Smooth muscle cell of the brain vasculature (primary cell): ENCODE measurements at regions not wholly inside any gene's neighbourhood (a gene's known extent, or its start where the extent isn't known, plus 50 kb on each side); places are given as distances from the start of the nearest gene placed in this dataset.
A peak's percentile ranks its signal among the peaks of the same experiment; 100 is the strongest.

ENCODE experiments used
- DNase-seq: peaks from one replicate; pipeline ENCODE4 v3.0.0-alpha.2; 2012; ENCODE audit warnings: low read depth, low spot score

DNA sequence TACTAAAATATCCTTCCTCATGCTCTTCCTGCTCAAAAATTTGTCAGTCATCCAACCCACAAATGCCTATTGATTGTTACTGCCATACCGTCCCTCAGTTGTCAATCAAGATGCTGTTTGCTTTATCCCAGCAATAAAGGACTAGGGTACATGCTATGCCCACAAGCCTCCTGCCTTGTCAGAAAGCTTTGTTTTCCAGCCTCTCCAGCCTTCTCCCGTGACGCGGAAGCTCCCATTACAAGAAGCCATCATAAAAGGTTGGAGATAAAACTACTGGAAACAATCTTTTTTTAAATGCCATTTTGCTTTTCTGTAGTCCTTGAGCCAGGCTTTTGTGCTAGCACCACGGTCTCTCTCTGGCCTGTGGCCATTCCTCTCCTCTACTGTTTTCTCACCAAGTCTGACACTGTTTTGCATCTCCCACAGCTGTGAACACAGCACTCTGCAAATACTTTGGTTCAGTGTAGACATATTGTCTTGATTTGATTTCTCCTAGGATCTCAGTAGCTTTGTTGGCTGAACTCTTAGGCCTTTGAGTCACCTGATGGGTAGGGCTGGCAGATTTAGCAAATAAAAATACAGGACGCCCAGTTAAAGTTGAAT, 495.7 kb upstream of the JARID2 start:
- no peak for DNase-seq

DNA sequence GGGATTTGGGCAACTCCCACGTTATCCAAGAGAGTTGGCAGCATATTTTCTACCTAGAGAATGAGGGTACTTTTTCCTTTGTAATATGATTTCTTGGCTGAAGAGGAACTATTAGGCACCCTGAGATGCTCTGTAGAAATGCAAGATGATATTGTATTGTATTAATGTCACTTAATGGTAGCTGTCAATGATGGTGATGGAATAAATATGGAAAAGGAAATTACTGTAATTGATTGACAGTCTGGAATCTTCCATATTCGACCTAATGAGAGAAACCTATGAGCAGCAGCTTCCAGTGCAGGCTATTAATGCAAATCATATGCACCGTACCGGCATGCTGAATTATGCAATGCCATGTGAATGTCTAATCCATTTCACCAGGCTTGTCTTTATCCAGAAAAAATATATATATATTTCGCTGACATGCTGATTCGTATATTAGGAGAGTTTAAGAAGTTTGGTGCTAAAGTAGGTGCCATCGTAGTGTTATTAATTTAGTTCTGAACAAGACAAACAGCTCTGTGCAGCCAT, 494.2 kb upstream of the JARID2 start:
- DNase-seq, result no peak

- DNase-seq, result no peak
Measured at GRCh38 chr6:14754751-14755513, 490.9 kb upstream of the JARID2 start.

DNA sequence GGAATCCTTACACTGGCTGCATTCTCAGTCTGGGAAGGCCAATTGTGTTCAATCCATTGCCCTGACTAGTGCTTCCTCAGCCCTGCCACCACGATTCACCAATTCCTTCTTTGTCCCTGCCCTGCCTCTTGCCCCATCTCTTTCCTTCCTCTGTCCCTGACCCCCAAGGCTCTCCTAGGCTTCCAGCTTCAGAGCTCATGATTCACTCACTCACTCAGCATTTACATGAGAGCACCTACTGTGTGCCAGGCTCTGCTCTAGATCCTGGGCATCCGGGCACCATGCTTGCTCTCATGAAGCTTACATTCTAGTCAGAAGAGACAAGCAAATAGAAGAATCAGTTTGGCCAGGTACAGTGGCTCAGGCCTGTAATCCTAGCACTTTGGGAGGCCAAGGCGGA, 489.5 kb upstream of the JARID2 start:
- no peak for DNase-seq

GRCh38 chr6:14757014-14757413, 488.9 kb upstream of the JARID2 start:
- no peak for DNase-seq

DNA sequence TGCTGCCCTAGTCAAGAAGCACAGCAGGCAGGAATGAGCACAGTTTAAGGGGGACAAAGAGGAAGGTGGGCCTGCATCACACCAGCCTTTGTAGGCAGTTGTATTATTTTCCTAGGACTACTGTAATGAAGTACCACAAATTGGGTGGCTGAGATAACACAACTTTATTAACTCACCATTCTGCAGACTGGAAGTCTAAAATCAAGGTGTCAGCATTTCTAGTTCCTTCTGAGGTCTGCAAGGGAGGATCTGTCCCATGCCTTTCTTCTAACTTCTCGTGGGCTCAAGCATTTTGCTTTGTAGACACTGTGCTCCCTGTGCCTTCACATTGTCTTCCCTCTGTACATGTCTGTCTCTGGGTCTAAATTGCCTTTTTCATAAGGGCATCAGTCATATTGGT, 488.5 kb upstream of the JARID2 start:
- DNase-seq, result no peak

DNA sequence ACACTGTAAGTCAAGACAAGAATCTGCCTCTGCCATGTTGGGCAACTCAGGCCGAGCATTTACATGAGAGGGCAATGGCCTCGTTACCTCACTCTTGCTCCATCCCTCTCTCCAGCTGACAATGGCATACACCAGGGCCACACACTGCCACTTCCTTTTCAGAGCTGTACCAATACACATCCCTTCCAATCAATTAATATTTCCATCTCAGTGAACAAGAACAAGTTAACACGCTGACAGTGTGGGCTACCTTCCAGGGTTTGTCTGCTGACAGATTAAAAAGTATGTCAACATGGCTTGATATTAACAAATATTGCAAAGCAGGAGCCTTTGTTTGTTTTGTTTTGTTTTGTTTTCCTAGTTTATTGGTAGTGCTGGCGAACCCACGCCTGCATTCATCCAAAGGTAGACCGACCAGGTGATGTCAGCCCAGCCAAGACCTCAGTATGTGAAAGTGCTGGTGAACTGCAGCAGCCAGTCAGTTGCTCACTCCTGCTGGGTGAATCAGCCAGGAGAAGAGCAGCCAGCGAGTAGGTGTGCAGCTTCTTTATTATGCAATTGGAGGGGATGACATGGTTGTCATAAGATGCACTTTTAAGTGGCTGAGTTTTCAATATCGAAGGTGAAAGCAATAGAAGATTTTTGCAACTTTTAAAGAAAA, 487.3 kb upstream of the JARID2 start:
- no peak for DNase-seq

DNA sequence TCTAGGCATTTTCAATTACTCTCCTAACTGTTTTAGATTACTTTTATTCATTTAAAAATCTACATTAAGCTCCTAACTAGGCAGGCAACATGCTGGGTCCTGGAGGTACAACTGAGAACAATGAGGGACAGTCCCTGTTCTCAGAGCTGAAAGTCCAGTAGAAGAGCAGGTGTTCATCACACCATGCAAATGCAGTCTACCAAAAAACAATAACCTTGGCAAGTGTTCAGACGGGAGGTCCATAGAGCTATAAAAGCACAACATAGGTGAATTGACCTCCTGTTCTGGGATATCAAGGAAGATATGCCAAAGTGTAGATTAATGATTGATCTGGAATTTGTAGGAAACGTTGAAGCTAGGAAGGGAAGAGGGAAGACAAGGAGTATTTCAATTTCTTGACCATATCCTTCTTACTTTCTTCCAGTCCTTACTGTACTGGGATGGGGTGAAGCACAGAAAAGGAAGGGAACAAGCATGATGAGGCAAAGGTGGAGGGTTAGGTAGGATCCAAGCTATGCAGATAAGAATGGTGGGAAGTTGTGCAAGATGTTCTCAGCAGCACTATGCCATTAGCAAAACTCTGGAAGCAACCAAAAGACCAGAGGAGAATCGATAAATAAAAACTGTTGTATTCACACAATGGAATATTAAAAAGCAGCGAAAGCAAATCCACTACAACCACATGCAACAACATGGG, 485.7 kb upstream of the JARID2 start:
- no peak for DNase-seq

- DNase-seq, result no peak
Measured at GRCh38 chr6:14762077-14762476, 483.8 kb upstream of the JARID2 start.

DNA sequence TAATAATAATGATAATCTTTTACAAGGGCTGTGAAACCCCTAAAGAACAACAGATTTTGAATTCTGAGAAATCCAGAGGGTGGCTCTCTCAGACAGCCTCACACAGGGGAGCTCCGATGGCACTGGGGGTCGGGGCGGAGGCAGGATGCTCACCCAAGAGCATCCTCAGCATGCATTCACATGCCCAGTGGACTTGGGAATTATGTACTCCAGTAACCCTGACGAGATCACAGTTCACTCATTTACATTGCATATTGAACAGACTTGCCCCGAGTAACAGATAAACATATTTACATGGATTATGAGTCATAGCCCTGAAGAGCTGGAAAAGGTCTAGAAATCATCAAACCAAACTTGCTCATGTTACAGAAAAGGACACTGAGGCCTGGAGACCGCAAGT, 482.7 kb upstream of the JARID2 start:
- no peak for DNase-seq

DNA sequence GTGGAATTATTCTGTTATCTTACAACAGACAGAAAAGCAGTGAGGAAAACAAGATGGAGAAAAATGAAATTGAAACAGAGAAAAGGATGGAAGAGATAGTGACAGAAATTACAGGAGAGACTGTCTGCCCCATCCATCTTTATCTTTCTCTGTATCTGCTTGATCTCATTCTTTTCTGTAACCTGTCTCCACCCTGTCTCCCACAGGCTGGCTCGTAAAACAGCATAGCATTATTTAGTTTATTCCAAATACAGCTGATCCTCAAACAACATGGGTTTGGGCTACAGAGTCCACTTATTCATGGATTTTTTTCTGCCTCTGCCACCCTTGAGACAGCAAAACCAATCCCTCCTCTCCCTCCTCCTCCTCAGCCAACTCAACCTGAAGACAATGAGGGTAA, 482.3 kb upstream of the JARID2 start:
- DNase-seq, result no peak

DNA sequence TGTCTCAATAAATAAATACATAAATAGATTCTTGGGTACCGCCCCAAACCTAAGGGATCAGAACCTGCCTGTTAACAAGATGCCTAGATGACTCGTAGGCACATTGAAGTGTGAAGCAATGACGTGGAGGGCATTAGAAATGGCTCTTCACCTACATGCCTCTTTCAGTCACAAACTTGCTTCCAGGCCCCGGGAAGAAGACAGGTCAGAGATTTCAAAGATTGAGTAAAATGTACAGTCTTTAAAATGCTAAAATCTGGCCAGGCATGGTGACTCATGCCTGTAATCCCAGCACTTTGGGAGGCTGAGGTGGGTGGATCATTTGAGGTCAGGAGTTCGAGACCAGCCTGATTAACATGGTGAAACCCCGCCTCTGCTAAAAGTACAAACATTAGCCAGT, 480.8 kb upstream of the JARID2 start:
- no peak for DNase-seq

DNA sequence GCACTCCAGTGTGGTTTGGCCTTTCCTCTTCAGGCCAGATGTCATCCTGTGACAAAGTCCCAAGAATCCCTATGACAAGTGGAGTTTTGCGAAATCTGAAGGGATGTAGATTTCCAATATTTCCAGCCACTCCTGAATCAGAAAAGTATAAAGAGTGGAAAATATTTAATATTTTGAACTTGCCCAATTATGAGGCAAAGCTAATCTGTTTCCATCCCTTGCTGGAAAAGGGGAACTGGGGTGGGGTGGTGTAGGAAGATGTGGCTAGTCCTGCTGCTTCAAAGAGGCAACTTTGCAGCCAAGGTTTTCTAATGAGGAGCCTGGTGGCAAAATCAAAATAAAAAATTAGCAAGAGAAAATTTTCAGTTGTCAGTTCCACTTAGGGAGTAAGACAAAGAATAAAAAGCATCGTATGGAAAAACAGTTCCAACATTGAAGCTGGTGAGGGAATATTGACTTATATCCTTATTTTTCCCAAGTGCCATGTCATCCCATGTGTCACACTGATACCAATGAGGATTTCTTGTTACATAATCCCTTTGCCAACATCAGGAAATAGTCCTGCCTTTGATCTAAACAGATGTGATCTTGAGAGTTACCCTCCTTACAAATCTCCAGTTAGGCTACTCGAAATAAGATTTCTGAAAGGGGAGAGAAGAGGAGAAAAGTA, 480.0 kb upstream of the JARID2 start:
- no peak for DNase-seq

GRCh38 chr6:14766391-14766994, 479.4 kb upstream of the JARID2 start:
- no peak for DNase-seq

- no peak for DNase-seq
Measured at GRCh38 chr6:14767226-14767625, 478.6 kb upstream of the JARID2 start.

DNA sequence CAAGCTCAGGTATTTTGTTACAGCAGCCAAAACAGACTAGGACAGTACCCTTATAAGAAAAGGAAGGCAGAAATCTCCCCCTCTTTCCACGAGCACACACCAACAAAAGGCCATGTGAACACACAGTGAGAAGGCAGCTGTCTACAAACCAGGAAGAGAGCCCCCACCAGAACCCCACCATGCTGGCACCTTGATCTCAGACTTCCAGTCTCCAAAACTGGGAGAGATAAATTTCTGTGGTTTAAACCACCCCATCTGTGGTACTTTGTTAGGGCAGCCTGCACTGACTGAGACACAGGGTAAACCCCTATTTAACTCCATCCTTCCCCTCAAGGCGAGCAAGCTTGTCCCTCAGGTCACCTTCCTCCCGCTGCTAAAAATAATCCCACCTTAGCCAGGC, 475.8 kb upstream of the JARID2 start:
- no peak for DNase-seq

- DNase-seq, result peak; percentile 9
Measured at GRCh38 chr6:14770572-14770971, 475.3 kb upstream of the JARID2 start.

DNA sequence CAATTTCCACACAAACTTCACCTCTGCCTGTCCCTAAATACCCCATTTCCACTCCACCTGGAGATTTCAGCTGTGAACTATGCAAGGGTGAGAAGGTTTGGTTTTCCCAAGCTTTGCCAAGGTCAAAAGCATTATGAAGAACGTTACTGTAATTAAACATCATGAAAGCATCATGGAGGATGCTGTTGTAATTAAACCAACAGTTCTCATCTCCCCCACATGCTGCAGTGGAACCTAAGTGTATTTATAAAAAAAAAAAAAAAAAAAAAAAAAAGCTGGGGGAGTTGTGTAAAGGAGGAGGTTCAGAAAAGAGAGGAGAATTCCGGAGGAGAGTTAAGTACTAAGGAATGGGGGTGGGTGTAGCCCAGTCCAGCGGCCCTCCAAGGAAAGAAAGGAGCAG, 474.9 kb upstream of the JARID2 start:
- DNase-seq, result no peak

GRCh38 chr6:14772188-14772587, 473.7 kb upstream of the JARID2 start:
- DNase-seq, result no peak

GRCh38 chr6:14775528-14775927, 470.3 kb upstream of the JARID2 start:
- DNase-seq, result no peak

DNA sequence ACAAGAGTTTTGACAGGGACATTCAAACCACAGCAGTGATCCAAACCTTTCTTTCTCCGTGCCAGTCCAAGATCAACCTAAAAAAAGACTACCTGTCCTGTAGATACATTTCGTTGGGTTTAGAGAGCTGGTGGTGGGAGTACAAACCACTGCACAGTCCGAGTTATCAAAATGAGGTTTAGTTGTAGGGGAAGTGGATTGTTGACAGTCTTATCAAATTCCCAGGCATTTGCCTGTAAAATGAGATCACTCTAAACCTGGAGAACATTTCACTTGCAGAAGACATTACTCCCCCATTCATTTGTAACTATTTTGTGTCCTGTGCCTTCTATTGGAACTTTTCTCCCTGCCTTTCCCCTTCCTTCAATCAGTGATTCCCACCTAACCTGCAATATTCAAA, 469.6 kb upstream of the JARID2 start:
- no peak for DNase-seq
